Stomach smooth muscle (tissue), 2 donors: ENCODE measurements at regions not wholly inside any gene's neighbourhood (a gene's known extent, or its start where the extent isn't known, plus 50 kb on each side); places are given as distances from the start of the nearest gene placed in this dataset.

Source experiments
- H3K27ac ChIP-seq: one replicate; pipeline ENCODE4 v1.7.0; 2013; ENCODE audit warnings: mild to moderate bottlenecking, low read length, inconsistent platforms
- H3K27me3 ChIP-seq, 2 donors: one replicate each; pipeline ENCODE4 v1.7.0; 2013; ENCODE audit warnings: low read length in 2 of 2; ENCODE audit not compliant: insufficient read depth in 2 of 2, control insufficient read depth in 1 of 2
- H3K36me3 ChIP-seq, 2 donors: one replicate each; pipeline ENCODE4 v1.7.0; 2013; ENCODE audit warnings: low read length in 2 of 2; ENCODE audit not compliant: control insufficient read depth in 2 of 2, insufficient read depth in 2 of 2
- H3K4me1 ChIP-seq: one replicate; pipeline ENCODE4 v1.7.0; 2013; ENCODE audit warnings: low read length; ENCODE audit not compliant: control insufficient read depth, insufficient read depth
- H3K4me3 ChIP-seq, 2 donors: one replicate each; pipeline ENCODE4 v1.7.0; 2013; ENCODE audit warnings: low read length in 2 of 2
- H3K9ac ChIP-seq, 2 donors: one replicate each; pipeline ENCODE4 v1.7.0; 2013; ENCODE audit warnings: low read length in 2 of 2, mild to moderate bottlenecking in 1 of 2
- H3K9me3 ChIP-seq, 2 donors: one replicate each; pipeline ENCODE4 v1.7.0; 2013; ENCODE audit warnings: low read length in 2 of 2; ENCODE audit not compliant: control insufficient read depth in 2 of 2
- donor health status: healthy.
- donor health status: Pancreatic carcinoma.

DNA sequence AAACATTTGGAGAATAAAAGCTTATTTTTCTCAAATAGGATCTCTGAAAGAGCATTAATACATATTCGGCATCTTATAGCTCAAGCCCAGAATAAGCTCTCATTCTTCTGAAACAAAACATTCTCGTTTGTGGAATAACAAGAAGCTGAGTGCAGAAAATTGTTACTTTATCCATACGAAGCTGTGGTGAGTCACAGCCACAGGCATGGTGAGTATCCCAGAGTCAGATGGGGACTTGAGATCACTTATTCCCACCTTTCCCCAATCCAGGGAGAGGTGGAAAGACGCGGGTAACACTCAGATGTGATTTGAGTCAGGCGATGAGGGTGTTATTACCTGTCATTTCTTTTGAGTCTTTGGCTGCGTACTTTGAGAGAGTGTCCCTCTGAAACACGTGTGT, 214.6 kb upstream of the TMEM132C start:
- Histone ChIP-seq H3K4me1 (no peaks in the 10 kb centered on the region), H3K4me3 (no peak overlapping the region), H3K9ac (no peak overlapping the region), H3K27ac (no peak overlapping the region), H3K9me3 (no peaks in the 10 kb centered on the region), H3K36me3 (no peaks in the 10 kb centered on the region), H3K27me3 (no peaks in the 10 kb centered on the region)

DNA sequence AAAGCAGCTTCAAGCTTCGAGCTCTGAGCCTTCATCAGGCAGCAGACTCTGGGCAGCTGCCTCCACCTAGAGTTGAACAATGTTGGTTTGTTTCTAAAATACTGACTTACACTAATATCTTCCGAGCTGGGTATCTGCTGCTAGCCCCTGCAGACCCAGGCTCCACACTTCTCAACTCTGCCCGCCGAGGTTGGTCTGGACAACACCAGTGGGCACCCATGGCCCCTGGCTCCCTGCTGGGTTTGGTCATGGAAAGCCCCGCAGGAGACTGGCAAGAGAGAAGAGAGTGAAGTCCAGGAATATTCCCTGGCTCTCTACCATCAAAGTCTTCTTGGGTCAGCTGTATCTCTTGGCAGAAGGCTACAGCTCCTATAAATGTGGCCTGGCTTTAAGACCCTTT, 214.2 kb upstream of the TMEM132C start:
- no peaks in the 10 kb centered on the region for H3K27me3 ChIP-seq
- H3K27ac ChIP-seq: no peak overlapping the region
- no peaks in the 10 kb centered on the region for H3K9me3 ChIP-seq
- H3K4me3 ChIP-seq: no peak overlapping the region
- H3K36me3 ChIP-seq: no peaks in the 10 kb centered on the region
- H3K9ac ChIP-seq: no peak overlapping the region
- H3K4me1 ChIP-seq: no peaks in the 10 kb centered on the region

DNA sequence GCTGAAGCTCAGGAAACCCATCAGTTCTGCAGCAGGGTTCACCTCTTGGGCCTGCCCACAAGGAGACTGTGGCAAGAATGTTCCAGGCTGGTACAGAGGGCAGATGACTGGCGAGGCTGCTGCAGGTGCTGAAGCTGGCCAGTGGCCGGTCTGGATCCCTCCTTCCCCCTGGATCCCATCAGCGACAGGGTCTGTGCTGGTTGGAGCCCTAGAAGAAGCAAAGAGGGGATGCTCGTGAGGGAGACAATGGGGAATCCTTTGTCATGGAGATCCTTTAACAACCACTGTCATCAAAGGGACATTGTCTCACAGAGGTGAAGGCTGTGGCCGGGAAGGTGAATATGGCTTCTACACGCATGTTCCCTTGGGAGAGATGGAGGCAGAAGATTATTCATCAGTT, 211.4 kb upstream of the TMEM132C start:
- H3K4me1 ChIP-seq: no peaks in the 10 kb centered on the region
- no peak overlapping the region for H3K9ac ChIP-seq
- peaks cover 0 to 2% of the 10 kb centered on the region in 2 donors for H3K27me3 ChIP-seq
- H3K9me3 ChIP-seq: no peaks in the 10 kb centered on the region
- H3K4me3 ChIP-seq: no peak overlapping the region
- no peaks in the 10 kb centered on the region for H3K36me3 ChIP-seq
- no peak overlapping the region for H3K27ac ChIP-seq

DNA sequence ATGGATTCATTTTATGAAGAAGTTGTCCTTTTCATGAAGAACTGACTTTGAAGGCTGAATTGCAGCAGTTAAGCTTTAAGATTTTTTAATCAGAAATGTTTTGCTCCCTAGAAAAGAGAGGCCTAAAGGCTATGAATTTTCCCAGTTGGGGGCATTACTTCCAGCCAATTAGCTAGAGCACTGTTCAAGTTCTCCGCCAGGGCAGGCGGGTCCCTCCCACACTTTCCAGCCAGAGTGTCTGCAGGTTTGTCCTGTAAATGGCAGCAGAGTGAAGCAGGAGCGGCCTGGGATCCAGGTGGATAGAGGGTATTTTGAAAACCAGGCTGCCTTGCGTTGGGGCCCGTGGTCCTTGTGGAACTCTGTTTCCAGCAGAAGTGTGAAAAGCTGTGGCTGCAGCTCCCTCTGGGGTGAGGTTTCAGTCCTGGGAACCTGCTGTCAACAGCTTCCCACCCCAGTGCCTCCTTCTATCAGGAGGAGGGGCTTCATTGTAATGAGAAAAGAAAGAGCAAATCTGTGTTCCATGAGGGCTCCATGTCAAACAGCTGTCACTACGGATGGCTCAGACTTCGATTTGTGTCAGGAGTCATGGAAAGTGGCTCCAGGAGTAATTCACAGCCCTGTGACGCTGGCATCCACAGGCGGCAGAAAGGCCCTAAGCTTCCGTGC, 210.7 kb upstream of the TMEM132C start:
- H3K4me1 ChIP-seq: no peaks in the 10 kb centered on the region
- no peaks in the 10 kb centered on the region for H3K9me3 ChIP-seq
- H3K27ac ChIP-seq: no peak overlapping the region
- no peak overlapping the region for H3K4me3 ChIP-seq
- peaks cover 0 to 2% of the 10 kb centered on the region in 2 donors for H3K27me3 ChIP-seq
- no peak overlapping the region for H3K9ac ChIP-seq
- H3K36me3 ChIP-seq: no peaks in the 10 kb centered on the region

DNA sequence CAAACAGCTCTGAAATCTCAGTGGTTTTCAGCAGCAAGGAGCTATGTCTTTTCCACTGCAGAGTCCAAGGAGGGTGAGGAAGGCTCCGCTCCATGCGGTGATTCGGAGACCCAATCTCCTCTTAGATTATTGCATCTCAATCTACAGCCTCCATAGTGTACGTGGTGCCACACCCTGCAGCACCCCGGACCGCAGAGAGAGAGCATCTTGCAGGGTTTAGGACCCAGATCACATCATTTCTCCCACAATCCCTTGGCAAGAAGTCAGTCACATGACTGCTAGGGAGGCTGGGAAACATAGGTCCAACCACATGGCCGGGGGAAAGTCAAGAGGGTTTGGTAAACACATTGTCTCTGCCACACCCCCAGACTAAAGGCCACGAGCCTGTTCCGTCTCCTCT, 209.4 kb upstream of the TMEM132C start:
- no peak overlapping the region for H3K9ac ChIP-seq
- no peak overlapping the region for H3K27ac ChIP-seq
- H3K36me3 ChIP-seq: no peaks in the 10 kb centered on the region
- peaks cover 0 to 2% of the 10 kb centered on the region in 2 donors for H3K27me3 ChIP-seq
- H3K9me3 ChIP-seq: no peaks in the 10 kb centered on the region
- H3K4me3 ChIP-seq: no peak overlapping the region
- H3K4me1 ChIP-seq: no peaks in the 10 kb centered on the region

DNA sequence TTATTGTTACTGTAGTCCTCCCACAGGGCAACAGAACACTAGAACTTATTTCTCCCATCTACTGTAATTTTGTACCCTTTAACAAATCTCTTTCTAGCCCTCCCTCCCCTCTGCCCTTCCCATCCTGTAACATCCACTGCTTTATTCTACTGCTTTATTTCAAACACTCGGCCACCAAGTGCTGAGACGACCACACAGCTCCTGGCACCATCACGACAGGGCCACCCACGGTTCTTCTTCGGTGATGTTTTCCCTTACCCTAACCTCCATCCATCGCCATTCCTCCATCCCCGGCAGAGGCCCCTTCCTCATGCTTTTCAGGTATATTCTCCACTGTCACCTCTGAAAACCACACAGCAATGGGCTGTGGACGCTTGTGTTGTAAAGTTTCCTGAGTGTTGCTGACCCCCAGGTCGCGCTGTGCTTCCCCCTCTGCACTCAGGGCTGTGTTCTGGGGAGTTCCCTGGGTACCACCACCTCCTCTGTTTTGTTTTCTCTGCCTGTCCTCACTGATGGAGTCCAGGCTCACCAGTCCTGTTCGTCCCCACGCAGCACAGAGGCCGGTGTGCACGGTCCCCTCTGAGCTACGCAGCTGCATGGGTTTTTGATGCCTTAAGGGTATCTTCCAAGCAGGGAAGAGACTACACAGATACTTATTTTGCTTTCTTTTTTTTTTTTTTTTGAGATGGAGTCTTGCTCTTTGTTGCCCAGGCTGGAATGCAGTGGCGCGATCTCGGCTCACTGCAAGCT, 207.2 kb upstream of the TMEM132C start:
- H3K4me1 ChIP-seq: no peaks in the 10 kb centered on the region
- no peak overlapping the region for H3K9ac ChIP-seq
- H3K27ac ChIP-seq: no peak overlapping the region
- H3K36me3 ChIP-seq: no peaks in the 10 kb centered on the region
- H3K27me3 ChIP-seq: peaks cover 0 to 2% of the 10 kb centered on the region in 2 donors
- no peak overlapping the region for H3K4me3 ChIP-seq
- no peaks in the 10 kb centered on the region for H3K9me3 ChIP-seq

DNA sequence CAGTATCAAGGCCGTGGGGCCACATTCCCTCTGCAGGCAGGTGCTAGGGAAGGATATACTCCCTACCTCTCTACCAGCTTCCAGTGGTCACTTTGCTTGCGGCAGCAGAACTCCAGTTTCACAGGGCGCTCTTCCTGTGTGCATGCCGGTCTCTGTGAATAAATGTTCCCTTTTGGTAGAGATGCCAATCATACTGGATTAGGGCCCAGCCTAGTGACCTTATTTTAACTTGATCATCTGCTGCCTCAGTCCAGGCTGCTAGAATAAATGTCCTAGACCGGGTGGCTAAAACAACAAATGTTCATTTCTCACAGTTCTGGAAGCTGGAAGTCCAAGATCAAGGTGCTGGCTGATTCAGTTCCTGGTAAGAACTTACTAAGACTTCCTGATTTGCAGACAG, 198.8 kb upstream of the TMEM132C start:
- Histone ChIP-seq H3K27me3 (no peaks in the 10 kb centered on the region), H3K9ac (no peak overlapping the region), H3K27ac (no peak overlapping the region), H3K9me3 (no peaks in the 10 kb centered on the region), H3K4me3 (no peak overlapping the region), H3K36me3 (no peaks in the 10 kb centered on the region), H3K4me1 (no peaks in the 10 kb centered on the region)

DNA sequence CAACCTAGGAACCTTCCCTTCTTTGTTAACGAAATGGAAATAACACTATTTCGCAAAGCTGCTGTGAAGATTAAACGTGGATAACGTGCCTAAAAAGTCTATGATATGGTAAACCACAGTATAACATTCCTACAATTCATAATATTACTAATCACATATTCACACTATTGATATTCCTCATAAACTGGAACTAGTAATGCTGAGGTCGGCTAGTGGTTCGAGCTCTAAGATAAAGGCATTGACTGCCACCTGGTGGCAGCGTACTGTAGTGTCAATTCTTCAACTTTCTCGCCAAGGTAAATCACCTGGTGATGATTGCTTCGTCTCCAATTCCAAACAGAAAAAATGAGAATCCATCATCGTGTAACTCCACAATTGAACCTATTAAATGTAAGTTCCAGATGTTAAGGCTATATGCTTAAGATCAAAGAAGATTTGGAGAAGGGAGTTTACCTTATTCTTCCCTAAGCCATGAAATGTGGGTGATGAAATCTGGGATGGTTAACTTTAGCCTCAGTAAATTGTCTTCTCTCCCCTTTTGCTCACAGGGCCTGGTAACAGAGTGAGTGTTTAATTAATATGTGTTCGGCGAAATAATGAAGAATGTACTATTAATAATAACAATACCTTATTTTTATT, 197.5 kb upstream of the TMEM132C start:
- no peaks in the 10 kb centered on the region for H3K9me3 ChIP-seq
- no peaks in the 10 kb centered on the region for H3K27me3 ChIP-seq
- no peak overlapping the region for H3K9ac ChIP-seq
- no peaks in the 10 kb centered on the region for H3K4me1 ChIP-seq
- no peak overlapping the region for H3K4me3 ChIP-seq
- no peak overlapping the region for H3K27ac ChIP-seq
- no peaks in the 10 kb centered on the region for H3K36me3 ChIP-seq

DNA sequence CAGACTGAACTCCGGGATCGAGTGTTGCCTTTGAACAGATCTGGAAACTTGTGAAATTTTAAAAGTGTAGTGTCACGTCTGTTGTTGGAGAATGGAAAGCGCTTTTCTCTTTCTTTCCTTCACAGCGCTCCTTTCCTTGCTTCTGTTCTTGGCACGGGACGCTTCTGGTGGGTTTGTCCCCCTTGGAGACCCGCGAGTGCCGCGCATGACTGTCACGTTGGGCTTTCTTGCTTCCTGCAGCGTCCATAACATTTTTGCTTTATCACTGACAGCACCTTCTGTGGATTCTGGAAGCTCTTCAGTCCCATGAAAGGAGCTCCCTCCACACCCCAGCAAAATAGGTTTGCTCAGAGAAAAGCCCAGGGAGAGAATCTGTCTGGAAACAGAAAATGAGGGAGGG, 193.0 kb upstream of the TMEM132C start:
- Histone ChIP-seq H3K4me3 (no peak overlapping the region), H3K4me1 (no peaks in the 10 kb centered on the region), H3K27me3 (peaks cover 0 to 2% of the 10 kb centered on the region in 2 donors), H3K9ac (no peak overlapping the region), H3K36me3 (no peaks in the 10 kb centered on the region), H3K27ac (no peak overlapping the region), H3K9me3 (peaks cover 3 to 4% of the 10 kb centered on the region in 2 donors)

DNA sequence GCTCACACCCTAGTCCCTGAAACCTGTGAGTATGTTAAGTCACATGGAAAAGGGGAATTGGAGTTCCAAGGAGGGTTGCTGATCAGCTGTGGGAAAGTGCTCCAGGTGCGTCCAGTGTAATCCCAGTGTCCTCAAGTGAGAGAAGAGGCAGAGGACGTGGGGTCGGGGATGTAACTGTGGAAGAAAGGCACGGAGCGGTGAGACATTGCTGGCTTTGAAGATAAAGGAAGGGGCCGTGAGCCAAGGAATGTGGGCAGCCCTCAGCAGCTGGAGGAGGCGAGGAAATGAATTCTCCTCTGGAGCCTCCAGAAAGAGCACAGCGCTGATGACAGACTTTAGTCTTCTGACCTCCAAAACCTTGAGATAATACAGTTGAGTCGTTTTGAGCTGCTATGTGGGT, 191.6 kb upstream of the TMEM132C start:
- Histone ChIP-seq H3K27me3 (peaks cover 0 to 2% of the 10 kb centered on the region in 2 donors), H3K4me1 (no peaks in the 10 kb centered on the region), H3K9me3 (peaks cover 3 to 4% of the 10 kb centered on the region in 2 donors), H3K9ac (no peak overlapping the region), H3K4me3 (no peak overlapping the region), H3K36me3 (no peaks in the 10 kb centered on the region), H3K27ac (no peak overlapping the region)

DNA sequence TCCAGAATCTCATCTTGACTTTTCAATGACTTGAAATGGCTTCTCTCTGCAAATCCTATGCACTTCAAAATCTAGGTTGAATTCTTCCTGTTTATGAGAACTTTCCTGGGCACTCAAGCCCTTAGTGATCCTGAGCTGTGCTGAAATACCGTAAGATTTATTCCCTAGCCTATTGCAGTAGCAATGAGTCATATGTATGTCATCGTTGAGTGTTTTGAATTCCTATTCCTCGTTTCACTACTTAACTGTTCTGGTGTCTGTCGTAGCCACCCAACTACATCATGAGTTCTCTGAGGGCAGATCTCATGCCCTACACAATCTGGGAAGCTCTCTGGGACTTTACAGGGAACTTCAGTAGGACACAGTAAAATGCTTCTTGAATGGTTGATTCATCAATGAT, 190.8 kb upstream of the TMEM132C start:
- peaks cover 3 to 4% of the 10 kb centered on the region in 2 donors for H3K9me3 ChIP-seq
- no peaks in the 10 kb centered on the region for H3K36me3 ChIP-seq
- H3K27me3 ChIP-seq: peaks cover 0 to 2% of the 10 kb centered on the region in 2 donors
- H3K27ac ChIP-seq: no peak overlapping the region
- no peaks in the 10 kb centered on the region for H3K4me1 ChIP-seq
- H3K4me3 ChIP-seq: no peak overlapping the region
- no peak overlapping the region for H3K9ac ChIP-seq
